ENCODE measurements at regions not wholly inside any gene's neighbourhood (a gene's known extent, or its start where the extent isn't known, plus 50 kb on each side); places are given as distances from the start of the nearest gene placed in this dataset.
"Not testable (repeated sequence)": the region's sequence is repeated elsewhere in the genome, so short reads cannot be mapped to it uniquely, and the experiment has no call there.

GRCh38 chr10:128577958-128578750, 451.9 kb upstream of the MKI67 start:
- no peak for DNase-seq (ENCODE audit: low read depth)

- DNase-seq (ENCODE audit: low read depth), result no peak
Observed at GRCh38 chr10:128578766-128579165, 452.5 kb upstream of the MKI67 start.

DNA sequence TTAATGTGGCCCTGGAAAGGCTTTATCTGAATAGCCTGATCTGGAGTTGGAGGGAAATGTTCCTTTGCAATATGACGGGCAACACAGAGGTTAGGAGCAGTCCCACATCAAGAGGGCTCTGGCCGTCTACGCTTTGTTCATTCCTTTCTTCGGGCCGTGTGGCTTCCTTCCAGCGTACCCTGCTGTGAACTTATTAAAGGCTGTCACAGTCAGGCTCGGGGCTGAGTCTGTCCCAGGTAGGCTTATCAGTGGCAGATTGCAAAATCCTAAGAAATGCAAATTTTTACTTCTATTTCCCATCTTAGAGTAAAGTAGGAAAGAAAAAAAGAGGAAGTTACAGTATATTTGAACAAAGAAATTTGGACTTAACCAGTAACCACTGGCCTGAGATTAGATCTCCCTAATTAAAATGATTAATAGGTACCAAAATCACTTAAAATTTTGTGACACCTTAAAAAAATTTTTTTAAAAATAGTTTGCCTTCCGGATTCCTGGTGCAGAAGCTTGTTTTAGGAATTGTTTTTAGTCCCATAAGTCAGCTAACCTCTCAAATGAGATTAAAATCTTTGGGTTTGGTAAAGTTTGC, 453.1 kb upstream of the MKI67 start:
- no peak for DNase-seq (ENCODE audit: low read depth)

DNA sequence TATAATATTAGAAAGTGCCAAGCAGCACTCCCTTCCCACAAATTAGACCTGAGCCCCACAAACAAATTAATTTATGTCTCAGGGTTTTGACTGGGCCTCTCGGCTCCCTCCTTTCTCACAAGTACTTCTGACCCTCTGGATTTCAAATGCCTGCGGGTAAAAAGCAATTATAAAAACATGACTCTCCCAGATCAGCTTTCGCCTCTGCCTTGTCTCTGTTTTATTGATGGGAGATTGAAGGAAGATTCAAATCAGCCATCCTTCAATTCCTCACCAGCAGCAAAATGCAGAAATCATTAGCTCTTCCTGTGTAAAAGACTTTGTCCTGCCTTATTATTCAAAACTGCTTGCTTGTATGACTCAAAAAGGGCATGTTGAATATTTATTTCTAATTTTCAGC, 453.7 kb upstream of the MKI67 start:
- no peak for DNase-seq (ENCODE audit: low read depth)

DNA sequence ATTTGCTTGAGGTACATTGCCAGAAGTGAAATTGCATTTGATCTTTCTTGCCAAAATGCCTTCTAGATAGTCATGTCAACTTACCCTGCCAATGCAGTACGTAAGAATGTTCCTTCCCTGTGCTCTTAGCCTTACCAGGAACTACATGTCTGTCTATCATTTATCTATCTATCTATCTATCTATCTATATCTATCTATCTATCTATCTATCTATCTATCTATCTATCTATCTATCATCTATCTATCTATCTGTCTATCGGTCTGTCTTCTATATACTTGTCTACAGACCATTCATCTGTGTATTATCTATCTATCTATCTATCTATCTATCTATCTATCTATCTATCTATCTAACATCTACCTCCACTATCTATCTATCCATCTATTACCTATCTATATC, 456.9 kb upstream of the MKI67 start:
- not testable (repeated sequence) for DNase-seq (ENCODE audit: low read depth)

DNA sequence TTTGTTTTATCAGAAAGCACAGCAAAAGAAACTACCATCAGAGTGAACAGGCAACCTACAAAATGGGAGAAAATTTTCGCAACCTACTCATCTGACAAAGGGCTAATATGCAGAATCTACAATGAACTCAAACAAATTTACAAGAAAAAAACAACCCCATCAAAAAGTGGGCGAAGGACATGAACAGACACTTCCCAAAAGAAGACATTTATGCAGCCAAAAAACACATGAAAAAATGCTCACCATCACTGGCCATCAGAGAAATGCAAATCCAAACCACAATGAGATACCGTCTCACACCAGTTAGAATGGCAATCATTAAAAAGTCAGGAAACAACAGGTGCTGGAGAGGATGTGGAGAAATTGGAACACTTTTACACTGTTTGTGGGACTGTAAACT, 460.4 kb upstream of the MKI67 start:
- DNase-seq (ENCODE audit: low read depth), result not testable (repeated sequence)

DNA sequence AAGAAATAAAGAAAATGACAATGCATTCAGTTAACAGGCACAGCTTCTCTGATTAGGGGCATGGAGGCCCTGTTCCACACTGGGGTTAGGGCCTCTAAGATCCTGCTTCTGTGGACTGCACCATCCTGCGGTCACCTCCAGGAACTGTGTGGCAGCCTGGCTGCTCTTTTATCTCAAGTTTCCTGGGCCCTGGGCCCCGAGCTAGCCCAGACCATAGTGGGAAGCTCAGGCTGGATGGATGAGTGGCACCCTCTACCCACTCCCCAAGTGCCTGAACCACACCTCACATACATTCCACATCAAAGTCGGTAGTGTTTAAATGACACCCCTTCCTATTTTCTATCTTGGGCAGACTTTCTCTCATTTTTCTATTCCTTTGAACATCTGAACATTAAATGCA, 461.5 kb upstream of the MKI67 start:
- no peak for DNase-seq (ENCODE audit: low read depth)

GRCh38 chr10:128588402-128588801, 462.2 kb upstream of the MKI67 start:
- no peak for DNase-seq (ENCODE audit: low read depth)

DNA sequence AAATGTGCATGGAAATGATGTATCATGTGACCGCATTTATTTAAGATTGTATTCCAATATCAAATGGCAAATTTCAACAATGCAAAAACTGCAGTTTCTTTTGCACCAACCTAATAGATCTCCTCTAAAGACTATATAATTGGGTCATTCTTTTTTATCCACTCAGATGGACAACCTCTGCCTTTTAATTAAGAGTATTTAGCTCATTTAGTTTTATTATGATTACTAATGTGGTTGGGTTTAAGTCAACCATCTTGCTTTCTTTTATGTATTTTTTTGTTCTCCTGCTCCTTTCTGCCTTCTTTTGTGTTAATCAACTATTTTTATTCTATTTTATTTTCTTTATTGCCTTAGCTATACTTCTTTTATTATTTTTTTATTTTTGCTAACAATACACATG, 468.5 kb upstream of the MKI67 start:
- DNase-seq (ENCODE audit: low read depth), result no peak

DNA sequence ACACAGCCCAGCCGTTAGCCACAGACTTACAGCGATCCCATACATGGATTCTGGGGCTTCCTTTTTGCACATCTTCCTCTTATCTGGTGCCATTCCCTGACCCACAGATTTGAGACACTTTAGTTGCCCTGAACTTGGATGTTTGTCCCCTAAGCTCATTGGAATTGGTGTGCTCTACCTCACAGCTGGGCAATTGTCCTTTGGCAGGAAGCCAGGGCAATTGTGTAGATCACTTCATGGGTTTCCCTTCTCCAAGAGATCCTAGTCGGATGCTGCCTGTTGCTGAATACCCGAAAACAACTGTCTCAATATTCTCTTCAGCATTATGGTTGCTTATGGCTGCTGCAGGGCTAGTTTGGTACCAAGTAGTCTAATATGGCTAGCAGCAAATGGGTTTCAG, 470.7 kb upstream of the MKI67 start:
- no peak for DNase-seq (ENCODE audit: low read depth)

- no peak for DNase-seq (ENCODE audit: low read depth)
Observed at GRCh38 chr10:128599030-128599429, 472.8 kb upstream of the MKI67 start.

DNA sequence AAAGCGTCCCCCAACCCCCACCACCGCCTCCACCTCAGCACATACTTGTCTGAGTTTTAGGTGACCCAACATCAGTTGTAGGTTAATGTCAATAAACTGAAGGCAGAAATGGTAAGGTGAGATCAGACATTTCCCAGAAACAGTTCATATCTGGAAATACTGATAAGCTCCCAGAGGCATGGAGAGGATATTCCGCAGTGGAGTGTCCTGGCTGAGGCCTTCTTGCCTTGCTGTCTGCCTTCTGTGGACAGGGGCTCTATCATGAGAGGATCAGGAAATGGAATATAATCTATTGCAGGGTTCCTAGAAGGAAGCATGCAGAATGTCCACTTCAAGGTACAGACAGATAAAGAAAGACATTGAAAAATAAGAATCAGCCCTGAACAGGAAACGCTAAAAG, 473.3 kb upstream of the MKI67 start:
- DNase-seq (ENCODE audit: low read depth), result no peak

DNA sequence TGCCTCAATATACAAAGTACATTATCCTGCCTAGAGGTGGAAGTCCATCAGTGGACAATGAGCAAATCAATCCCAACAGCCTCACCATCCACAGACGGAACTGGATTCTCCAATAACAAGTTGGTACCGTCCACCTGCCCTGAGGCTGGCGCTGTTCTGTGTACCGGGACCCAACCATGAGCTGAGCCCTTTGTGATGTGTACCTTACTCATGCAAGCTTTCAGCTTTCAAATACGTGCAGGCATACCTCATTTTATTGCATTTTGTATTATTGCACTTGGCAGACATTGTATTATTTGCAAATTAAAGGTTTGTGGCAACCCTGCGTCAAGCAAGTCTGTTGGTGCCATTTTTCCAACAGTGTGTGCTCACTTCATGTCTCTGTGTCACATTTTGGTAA, 476.0 kb upstream of the MKI67 start:
- DNase-seq (ENCODE audit: low read depth), result no peak

DNA sequence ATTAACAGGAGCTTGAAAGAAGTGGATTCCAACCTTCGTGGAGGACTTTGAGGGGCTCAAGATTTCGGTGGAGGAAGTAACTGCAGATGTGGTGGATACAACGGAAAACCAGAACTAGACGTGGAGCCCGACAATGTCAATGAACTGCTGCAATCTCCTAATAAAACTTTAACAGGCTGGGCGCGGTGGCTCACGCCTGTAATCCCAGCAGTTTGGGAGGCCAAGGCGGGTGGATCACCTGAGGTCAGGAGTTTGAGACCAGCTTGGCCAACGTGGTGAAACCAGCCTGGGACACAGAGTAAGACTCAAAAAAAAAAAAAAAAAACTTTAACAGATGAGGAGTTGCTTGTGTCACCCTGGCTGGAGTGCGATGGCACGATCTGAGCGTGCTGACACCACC, 477.8 kb upstream of the MKI67 start:
- no peak for DNase-seq (ENCODE audit: low read depth)

GRCh38 chr10:128605180-128605579, 479.0 kb upstream of the MKI67 start:
- no peak for DNase-seq (ENCODE audit: low read depth)

DNA sequence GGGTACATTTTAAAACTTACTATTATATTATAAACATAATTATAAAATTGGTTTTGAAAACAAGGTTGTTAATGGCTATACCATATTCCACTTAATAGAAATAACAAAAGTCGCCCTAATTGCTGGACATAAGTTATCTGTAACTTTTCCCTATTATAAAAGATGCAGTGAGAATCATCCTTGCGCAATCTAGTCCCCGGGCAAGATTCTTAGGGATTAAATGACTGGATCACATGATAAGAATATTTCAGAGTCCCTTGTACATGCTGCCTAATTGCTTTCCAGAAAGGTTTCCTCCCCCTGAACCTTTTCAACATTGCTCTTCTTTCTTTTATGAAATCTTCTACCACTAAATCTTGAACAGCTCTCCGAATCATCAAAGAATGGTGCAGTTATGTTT, 479.8 kb upstream of the MKI67 start:
- no peak for DNase-seq (ENCODE audit: low read depth)

- DNase-seq (ENCODE audit: low read depth), result no peak
Observed at GRCh38 chr10:128608791-128609190, 482.6 kb upstream of the MKI67 start.

GRCh38 chr10:128609460-128609859, 483.2 kb upstream of the MKI67 start:
- no peak for DNase-seq (ENCODE audit: low read depth)

DNA sequence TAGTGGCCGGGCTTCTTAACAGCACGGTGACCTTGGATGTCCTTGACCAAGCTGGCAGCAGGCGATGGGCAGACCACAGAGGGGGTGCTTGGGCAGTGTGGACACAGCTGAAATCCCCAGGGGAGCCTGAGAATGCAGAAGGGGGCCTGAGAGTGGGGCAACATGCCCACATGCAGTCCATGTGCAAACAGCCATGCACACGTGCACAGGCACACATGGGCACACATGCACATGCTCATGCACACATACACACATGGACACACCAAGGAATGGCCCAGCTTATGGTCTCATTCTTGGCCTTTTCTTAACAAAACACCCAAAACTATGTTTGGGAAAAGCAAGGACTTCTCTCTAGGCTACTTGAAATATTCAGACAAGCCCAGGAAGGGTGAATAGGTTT, 483.9 kb upstream of the MKI67 start:
- no peak for DNase-seq (ENCODE audit: low read depth)

DNA sequence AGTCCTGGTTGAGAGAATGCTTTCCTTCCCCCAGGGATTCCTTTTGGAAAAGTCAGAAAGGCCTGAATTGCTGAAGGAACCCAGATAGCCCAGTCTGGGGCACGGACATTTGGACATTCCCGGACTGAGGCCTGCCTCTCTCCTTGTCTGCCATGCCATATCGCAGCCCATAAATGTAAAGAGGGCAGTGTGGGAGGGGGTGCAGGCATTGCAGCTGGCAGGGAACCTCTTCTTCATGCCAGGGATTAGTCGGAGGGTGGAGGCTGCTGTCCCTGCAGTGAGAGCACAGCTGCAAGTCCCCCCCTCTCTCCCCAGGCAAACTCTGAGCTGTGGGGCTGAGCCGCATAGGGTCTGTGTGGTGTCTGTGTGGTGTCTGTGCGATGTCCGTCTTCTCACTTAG, 486.0 kb upstream of the MKI67 start:
- no peak for DNase-seq (ENCODE audit: low read depth)

- no peak for DNase-seq (ENCODE audit: low read depth)
Observed at GRCh38 chr10:128612631-128613030, 486.4 kb upstream of the MKI67 start.

DNA sequence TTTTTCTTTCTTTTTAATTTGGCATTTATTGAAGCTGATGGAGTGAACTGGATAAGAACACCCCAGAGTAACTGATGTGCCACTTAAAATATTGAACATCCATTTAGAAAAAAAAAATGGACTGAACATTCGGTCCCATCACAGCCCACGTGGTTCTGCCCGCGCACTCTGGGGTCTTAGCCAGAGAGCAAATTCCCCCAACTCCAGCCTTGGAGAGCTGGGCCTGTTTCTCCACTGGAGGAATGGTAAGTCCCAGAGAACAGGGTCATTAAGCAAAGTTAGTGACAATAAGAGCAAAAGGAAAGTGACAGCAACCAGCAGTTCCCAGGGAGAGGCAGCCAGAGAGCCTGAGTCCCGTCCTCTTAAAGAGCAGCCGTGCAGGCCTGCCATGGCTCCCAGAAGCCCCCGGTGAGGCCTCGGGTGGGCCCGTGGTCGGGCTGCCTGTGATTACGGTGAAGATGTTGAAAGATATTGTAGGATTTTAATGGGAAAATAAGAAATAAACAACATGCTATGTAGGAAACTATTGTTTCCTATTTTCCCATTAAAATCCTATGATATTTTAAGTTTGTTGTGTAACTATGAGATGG, 487.9 kb upstream of the MKI67 start:
- DNase-seq (ENCODE audit: low read depth), result no peak

- no peak for DNase-seq (ENCODE audit: low read depth)
Observed at GRCh38 chr10:128614802-128615553, 488.8 kb upstream of the MKI67 start.
